Epithelial cell of esophagus (primary cell): ENCODE measurements at regions not wholly inside any gene's neighbourhood (a gene's known extent, or its start where the extent isn't known, plus 50 kb on each side); places are given as distances from the start of the nearest gene placed in this dataset.

ENCODE experiments used
- DNase-seq: peaks from one replicate; pipeline ENCODE4 v3.0.0; 2010; ENCODE audit warnings: low read depth
- H3K4me3 ChIP-seq: 2 replicates; pipeline ENCODE4 v1.5.1; 2011; ENCODE audit warnings: mild to moderate bottlenecking, low read length, control low read depth
- CTCF ChIP-seq: IDR thresholded peaks from 2 replicates; pipeline ENCODE4 v1.5.1; 2011; ENCODE audit warnings: low read depth, mild to moderate bottlenecking, low read length, control low read depth, inconsistent platforms; ENCODE audit not compliant: insufficient read depth; ENCODE audit errors: missing control alignments

DNA sequence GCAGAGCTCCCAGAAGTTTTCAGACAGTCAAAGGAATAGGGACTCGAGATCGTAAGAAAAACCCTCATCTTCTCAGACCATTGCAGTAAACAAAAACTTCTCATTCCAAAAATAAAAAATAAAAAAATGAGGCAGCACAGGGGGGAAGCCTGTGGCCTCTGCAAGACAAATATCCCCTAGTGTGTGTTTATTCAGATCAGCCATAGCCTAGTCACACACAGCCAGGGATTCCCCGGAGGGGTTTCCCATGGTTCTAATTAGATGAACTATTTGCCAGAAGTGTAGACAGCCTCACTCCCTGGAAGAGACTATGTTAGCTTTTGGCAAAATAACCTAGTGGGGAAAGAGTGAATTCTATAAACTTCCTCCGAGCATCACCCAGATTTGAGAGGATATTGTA lies 122.9 kb upstream of the KLF7 start:
- H3K4me3 ChIP-seq, result no peak overlapping the region
- no peak for TF ChIP-seq CTCF
- DNase-seq, result peak; percentile 45

DNA sequence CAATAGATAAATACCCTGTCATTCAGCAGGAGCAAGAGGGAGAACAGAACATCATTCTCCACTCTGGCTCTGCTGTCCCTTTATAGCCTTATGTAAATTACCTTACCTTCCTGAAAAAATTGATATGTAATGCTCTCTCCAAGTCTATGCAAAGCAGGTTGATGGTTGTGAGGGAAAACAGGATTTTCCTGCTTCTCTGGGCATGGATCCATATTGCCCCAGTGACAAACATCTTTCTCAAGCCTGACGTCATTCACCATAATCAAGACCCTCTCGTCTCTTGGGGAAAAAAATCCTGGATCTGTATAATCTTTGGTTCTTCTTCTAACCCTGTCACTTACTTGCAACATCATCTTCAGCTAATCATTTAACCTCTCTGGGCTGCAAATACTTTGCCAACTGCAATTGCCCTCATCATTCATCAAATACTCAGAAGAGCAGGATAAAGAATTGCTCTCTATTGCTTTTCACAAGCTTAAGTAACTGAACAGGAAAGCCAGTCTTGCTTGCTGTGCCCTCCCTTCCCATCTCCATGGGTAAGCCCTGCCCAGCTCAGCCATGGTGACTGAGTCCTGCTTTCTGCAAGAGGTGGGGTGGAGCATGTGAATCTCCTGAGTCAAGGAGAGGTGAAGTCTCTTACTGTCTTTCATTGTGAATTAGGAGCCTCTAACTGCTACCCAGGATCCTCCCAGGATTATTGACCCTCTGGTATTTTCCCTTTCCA lies 123.7 kb upstream of the KLF7 start:
- no peak for TF ChIP-seq CTCF
- DNase-seq, result peak; percentile 91
- H3K4me3 ChIP-seq, result no peak overlapping the region

DNA sequence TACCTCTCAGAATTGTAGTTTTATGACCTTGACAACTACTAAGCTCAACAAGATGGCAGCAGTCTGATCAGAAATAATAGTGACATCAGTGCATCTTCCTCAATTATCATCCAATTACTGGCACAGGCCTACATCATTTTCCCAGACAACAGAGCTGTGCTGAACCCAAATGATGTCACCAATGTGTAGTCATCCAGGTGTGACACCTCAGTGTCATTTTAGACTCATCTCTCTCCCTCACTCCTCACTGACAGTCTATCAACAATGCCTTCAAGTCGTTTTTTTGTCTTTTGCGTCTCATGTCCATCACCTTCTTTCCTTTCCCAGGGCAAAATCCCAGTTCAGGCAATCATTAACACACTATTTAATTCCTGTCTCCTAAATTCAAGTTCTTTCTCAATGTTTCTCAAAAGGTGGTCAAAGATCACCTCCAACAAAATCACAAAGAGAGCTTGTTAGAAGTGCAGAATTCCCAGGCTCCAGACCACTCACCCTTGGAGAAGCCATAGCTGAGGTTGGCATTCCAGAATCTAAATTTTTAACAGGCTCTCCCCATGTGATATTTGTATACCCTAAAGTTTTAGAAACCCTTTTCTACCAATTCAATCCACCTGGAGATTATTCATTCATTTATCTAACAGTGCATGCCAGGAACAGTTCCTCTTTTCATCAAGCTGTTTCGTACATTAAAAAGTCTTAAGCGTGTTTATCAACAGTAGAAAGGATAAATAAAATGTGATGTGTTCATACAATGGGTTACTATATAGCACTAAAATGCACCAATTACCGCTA lies 125.3 kb upstream of the KLF7 start:
- no peak for DNase-seq
- no peak for TF ChIP-seq CTCF
- H3K4me3 ChIP-seq, result no peak overlapping the region

GRCh38 chr2:207291625-207292252 lies 126.0 kb upstream of the KLF7 start:
- no peak for TF ChIP-seq CTCF
- DNase-seq, result no peak

DNA sequence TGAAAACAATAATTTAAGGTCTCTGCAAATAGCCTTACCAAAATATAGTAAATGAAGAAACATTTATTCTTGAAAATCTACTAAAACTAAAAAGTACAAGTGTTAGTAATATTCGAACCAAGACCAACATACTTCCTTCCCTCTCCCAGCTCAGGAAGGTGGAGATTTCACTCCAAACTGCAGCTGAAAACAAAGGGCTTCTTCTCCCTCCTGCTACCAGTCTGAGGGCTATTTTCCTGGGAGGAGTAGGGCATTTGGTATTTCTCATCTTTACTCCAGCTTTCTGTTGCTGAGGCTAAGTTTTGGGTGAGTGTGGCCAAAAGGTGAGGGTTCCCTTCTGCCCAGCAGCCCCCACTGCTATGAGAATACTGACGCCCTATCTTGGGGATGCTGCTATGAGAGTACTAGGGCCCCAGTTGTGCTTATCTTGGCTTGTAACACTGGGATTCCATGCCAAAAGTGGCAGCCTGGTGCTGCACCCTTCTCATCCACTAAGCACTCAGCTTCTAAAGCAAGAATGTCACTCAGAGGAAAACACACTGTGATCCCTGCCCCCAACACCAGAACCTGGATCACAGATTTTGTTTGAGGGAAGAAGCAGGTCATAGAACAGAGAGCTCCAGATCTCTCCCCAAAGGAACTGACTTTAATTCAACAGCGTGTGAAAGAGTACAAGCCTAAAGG lies 130.7 kb upstream of the KLF7 start:
- TF ChIP-seq CTCF, result no peak
- no peak overlapping the region for H3K4me3 ChIP-seq
- no peak for DNase-seq

More at GRCh38 chr2:207291625-207292252, 126.0 kb upstream of the KLF7 start:
- H3K4me3 ChIP-seq, result no peak overlapping the region

DNA sequence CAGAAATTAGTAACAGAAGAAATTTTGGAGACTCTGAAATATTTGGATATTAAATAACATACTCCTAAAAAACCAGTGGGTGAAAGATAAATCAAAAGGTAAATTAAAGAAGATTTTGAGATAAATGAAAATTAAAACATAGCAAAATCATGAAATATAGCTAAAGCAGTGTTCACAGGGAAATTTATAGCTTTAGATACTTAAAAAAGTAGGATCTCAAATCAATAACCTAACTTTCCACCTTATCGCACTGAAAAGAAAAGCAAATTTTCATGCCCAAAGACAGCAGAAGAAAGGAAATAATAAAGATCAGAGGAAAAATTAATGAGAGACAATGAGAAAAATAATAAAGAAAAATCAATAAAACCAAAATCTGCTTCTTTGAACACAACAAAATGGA lies 135.1 kb upstream of the KLF7 start:
- no peak overlapping the region for H3K4me3 ChIP-seq
- no peak for TF ChIP-seq CTCF
- no peak for DNase-seq
